PC-3 (cell line): ENCODE measurements at regions not wholly inside any gene's neighbourhood (a gene's known extent, or its start where the extent isn't known, plus 50 kb on each side); places are given as distances from the start of the nearest gene placed in this dataset.

Source experiments
- ATAC-seq: fragments of 200-7000 bp; cut with Tn5 transposase; 2 replicates; pipeline ENCODE4 v1.9.1; 2020; ENCODE audit warnings: mild to moderate bottlenecking, moderate library complexity
- BruUV-seq: library from RNA; stranded (reverse); fragments of 400-500 nt; replicated peaks from 2 replicates; lab custom pipeline; 2021; lab: Mats Ljungman, UMichigan
- CTCF ChIA-PET: fragments of 300-600 bp; sonication (Branson Sonifier 250); formaldehyde crosslinking; loops from one replicate; lab custom pipeline; 2022; ENCODE audit warnings: antibody characterized with exemption; lab: Charles Lee
- POLR2A ChIA-PET: fragments of 300-600 bp; sonication (Branson Sonifier 250); formaldehyde crosslinking; loops from one replicate; lab custom pipeline; 2022; ENCODE audit warnings: antibody characterized with exemption; ENCODE audit not compliant: unreplicated experiment; lab: Charles Lee
- DNase-seq: peaks from one replicate; pipeline ENCODE4 v3.0.0-alpha.2; 2015
- H2AFZ ChIP-seq: fragments of 300-600 bp; sonication (generic); 2 replicates; pipeline ENCODE4 v1.6.0; 2016; ENCODE audit warnings: antibody characterized with exemption, low read length
- H3F3A ChIP-seq: fragments of 300-600 bp; sonication (generic); one replicate; pipeline ENCODE4 v1.6.0; 2017; ENCODE audit warnings: antibody characterized with exemption, low read length, control low read depth, mild to moderate bottlenecking; ENCODE audit not compliant: unreplicated experiment
- H3K27ac ChIP-seq: fragments of 300-600 bp; sonication (generic); 2 replicates; pipeline ENCODE4 v1.5.1; 2016; ENCODE audit warnings: mild to moderate bottlenecking, low read length
- H3K27me3 ChIP-seq: fragments of 300-600 bp; sonication (generic); 2 replicates; pipeline ENCODE4 v1.6.1; 2016; ENCODE audit warnings: low read length, mixed read lengths
- H3K36me3 ChIP-seq: fragments of 300-600 bp; sonication (generic); 2 replicates; pipeline ENCODE4 v1.6.1; 2016; ENCODE audit warnings: low read depth, mixed run types, low read length, mixed read lengths
- H3K4me1 ChIP-seq: fragments of 300-600 bp; sonication (generic); 2 replicates; pipeline ENCODE4 v1.5.1; 2016; ENCODE audit warnings: low read length; ENCODE audit not compliant: insufficient read depth
- H3K4me2 ChIP-seq: fragments of 300-600 bp; sonication (generic); 2 replicates; pipeline ENCODE4 v1.6.0; 2016; ENCODE audit warnings: low read length
- H3K4me3 ChIP-seq: fragments of 300-600 bp; sonication (generic); 2 replicates; pipeline ENCODE4 v1.5.1; 2016; ENCODE audit warnings: mild to moderate bottlenecking, low read length, mixed read lengths
- H3K79me2 ChIP-seq: fragments of 300-600 bp; sonication (generic); 2 replicates; pipeline ENCODE4 v1.6.1; 2017; ENCODE audit warnings: low read length, mixed read lengths
- H3K9ac ChIP-seq: fragments of 300-600 bp; sonication (generic); 2 replicates; pipeline ENCODE4 v1.6.0; 2016; ENCODE audit warnings: mild to moderate bottlenecking, low read length
- H3K9me2 ChIP-seq: fragments of 300-600 bp; sonication (generic); replicated peaks from 2 replicates; pipeline ENCODE4 v1.6.1; 2016; ENCODE audit warnings: mixed run types, low read length, mixed read lengths
- H3K9me3 ChIP-seq: fragments of 300-600 bp; sonication (generic); 2 replicates; pipeline ENCODE4 v1.6.1; 2016; ENCODE audit warnings: low read length, mixed read lengths
- H4K20me1 ChIP-seq: fragments of 300-600 bp; sonication (generic); 2 replicates; pipeline ENCODE4 v1.6.1; 2016; ENCODE audit warnings: low read length, mixed read lengths
- CTCF ChIP-seq: fragments of 300-600 bp; sonication (generic); conservative IDR thresholded peaks from 2 replicates; pipeline ENCODE4 v1.5.1; 2017; ENCODE audit warnings: antibody characterized with exemption, low read depth, mild to moderate bottlenecking, low read length
- EZH2 ChIP-seq: fragments of 300-600 bp; sonication (generic); IDR thresholded peaks from one replicate; pipeline ENCODE4 v1.6.1; 2017; ENCODE audit warnings: antibody characterized with exemption, mild to moderate bottlenecking, low read length; ENCODE audit not compliant: unreplicated experiment
- EZH2phosphoT487 ChIP-seq: fragments of 300-600 bp; sonication (generic); IDR thresholded peaks from 2 replicates; pipeline ENCODE4 v1.6.1; 2018; ENCODE audit warnings: mild to moderate bottlenecking, antibody characterized with exemption, low read length, borderline replicate concordance
- intact Hi-C: fragments of 100-400 bp; cut with micrococcal nuclease; formaldehyde crosslinking; loops from 2 replicates; pipeline ENCODE4 v1.9.0; 2023

DNA sequence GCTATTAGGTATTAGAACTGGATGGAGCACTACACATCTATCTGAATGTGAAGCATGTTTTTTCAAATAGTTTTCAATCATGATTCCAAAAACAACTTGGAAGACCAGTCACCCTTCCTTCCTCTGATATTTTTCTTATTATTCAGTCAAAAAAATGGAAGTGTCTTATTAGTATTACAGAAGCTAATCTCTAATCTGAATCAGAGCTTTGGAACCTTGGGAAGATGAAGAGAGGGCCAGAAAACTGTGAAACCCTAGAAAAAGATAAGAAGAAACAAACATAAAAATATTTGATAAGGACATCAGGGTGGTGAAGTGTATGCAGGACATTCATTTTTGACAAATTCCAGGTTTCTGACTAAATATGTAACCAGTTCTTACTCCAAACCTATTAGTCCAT is 166.3 kb upstream of the PRSS16 start:
- Histone ChIP-seq H3K4me3 (no peak overlapping the region), H3K9me3 (no peaks in the 10 kb centered on the region), H3K9me2 (no peaks in the 10 kb centered on the region), H3K4me2 (no peak overlapping the region), H3K27me3 (no peaks in the 10 kb centered on the region), H3K36me3 (no peaks in the 10 kb centered on the region), H2AFZ (no peak overlapping the region), H3K9ac (no peak overlapping the region), H3F3A (no peaks in the 10 kb centered on the region), H4K20me1 (no peaks in the 10 kb centered on the region), H3K4me1 (peaks cover 9% of the 10 kb centered on the region; the same call in 1 of the 2 replicates), H3K27ac (no peak overlapping the region), H3K79me2 (no peaks in the 10 kb centered on the region)
- intact Hi-C loops, result no loop called here
- TF ChIP-seq EZH2 (no peak), EZH2phosphoT487 (no peak), CTCF (no peak)
- no peak for DNase-seq
- ChIA-PET CTCF (interaction anchor here (0.7 kb wide), 1 partner anchor 10 kb away, joined by 3 read pairs; no protein-coding TSS in a partner anchor), POLR2A (no interaction called here)
- ATAC-seq, result no peak
- no TSS peak for BruUV-seq

GRCh38 chr6:27081931-27082330 is 165.6 kb upstream of the PRSS16 start:
- no peaks in the 10 kb centered on the region for H3K9me2 ChIP-seq
- intact Hi-C loops, result no loop called here
- no peaks in the 10 kb centered on the region for H3F3A ChIP-seq
- H3K4me1 ChIP-seq, result peaks cover 9% of the 10 kb centered on the region; the same call in 1 of the 2 replicates
- POLR2A ChIA-PET, result no interaction called here
- H3K36me3 ChIP-seq, result no peaks in the 10 kb centered on the region
- H4K20me1 ChIP-seq, result no peaks in the 10 kb centered on the region
- H3K9me3 ChIP-seq, result no peaks in the 10 kb centered on the region
- peak; percentile 56 for DNase-seq
- ATAC-seq, result peak; percentile 40; the same call in 1 of the 2 replicates
- no peak overlapping the region for H3K27ac ChIP-seq
- H3K4me2 ChIP-seq, result no peak overlapping the region
- no peak overlapping the region for H3K4me3 ChIP-seq
- H3K9ac ChIP-seq, result no peak overlapping the region
- CTCF ChIA-PET, result no interaction called here
- no TSS peak for BruUV-seq
- TF ChIP-seq EZH2phosphoT487 (no peak), CTCF (no peak), EZH2 (no peak)
- 0 out of 2 replicates have a peak, but pooled peaks cover under 1% of the 10 kb centered on the region for H3K27me3 ChIP-seq
- no peaks in the 10 kb centered on the region for H3K79me2 ChIP-seq
- no peak overlapping the region for H2AFZ ChIP-seq

DNA sequence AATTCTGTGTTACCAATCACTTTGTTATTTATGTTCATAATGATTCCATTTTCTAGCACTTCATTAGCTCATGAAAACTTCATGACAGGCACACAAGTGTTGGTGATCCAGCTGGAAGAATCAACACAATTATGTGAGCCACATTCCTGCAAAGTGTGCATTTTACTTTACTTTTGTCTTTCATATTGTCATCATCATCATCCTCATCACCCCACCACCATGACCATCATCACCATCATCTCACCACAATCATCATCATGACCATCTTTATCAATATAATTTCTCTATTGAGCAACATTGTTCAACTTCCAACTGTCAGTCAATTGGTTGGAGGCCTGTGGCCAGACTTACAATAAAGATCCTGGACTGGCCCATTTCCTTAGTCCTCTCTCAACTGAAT is 159.4 kb upstream of the PRSS16 start:
- H3K9me3 ChIP-seq, result no peaks in the 10 kb centered on the region
- CTCF ChIA-PET, result no interaction called here
- intact Hi-C loops, result no loop called here
- H3K4me2 ChIP-seq, result no peak overlapping the region
- 0 out of 2 replicates have a peak, but pooled peaks cover 5% of the 10 kb centered on the region for H3K27me3 ChIP-seq
- no peaks in the 10 kb centered on the region for H3K9me2 ChIP-seq
- POLR2A ChIA-PET, result no interaction called here
- DNase-seq (no peak), ATAC-seq (no peak)
- TF ChIP-seq EZH2 (no peak), EZH2phosphoT487 (no peak)
- H3F3A ChIP-seq, result no peaks in the 10 kb centered on the region
- no peaks in the 10 kb centered on the region for H3K4me1 ChIP-seq
- no peaks in the 10 kb centered on the region for H3K36me3 ChIP-seq
- no peak overlapping the region for H3K4me3 ChIP-seq
- no peak overlapping the region for H3K27ac ChIP-seq
- H3K79me2 ChIP-seq, result no peaks in the 10 kb centered on the region
- no peak overlapping the region for H3K9ac ChIP-seq
- H4K20me1 ChIP-seq, result no peaks in the 10 kb centered on the region
- H2AFZ ChIP-seq, result no peak overlapping the region
- no TSS peak for BruUV-seq
